ENCODE measurements at regions not wholly inside any gene's neighbourhood (a gene's known extent, or its start where the extent isn't known, plus 50 kb on each side); places are given as distances from the start of the nearest gene placed in this dataset.
A peak's percentile ranks its signal among the peaks of the same experiment; 100 is the strongest.

- Histone ChIP-seq H3K4me3 (ENCODE audit: low read length in 3 of 3) (no peak overlapping the region), H3K27me3 (ENCODE audit: control insufficient read depth, insufficient read depth, low read length) (no peaks in the 10 kb centered on the region), H3K27ac (ENCODE audit: low read depth in 2 of 2, low read length in 2 of 2) (no peak overlapping the region), H3K4me1 (ENCODE audit: control insufficient read depth in 2 of 3, insufficient read depth in 2 of 3, low read depth in 1 of 3, low read length in 3 of 3) (no peaks in the 10 kb centered on the region), H3K9ac (ENCODE audit: low read length in 3 of 3) (no peak overlapping the region), H3K36me3 (ENCODE audit: control insufficient read depth in 2 of 3, insufficient read depth in 3 of 3, low read length in 3 of 3) (no peaks in the 10 kb centered on the region), H3K9me3 (ENCODE audit: control insufficient read depth in 2 of 3, insufficient read depth in 1 of 3, low read length in 3 of 3) (no peaks in the 10 kb centered on the region)
- TF ChIP-seq CTCF (IDR thresholded peaks at IDR 0.05; ENCODE audit: borderline replicate concordance, extremely low read depth, insufficient read depth) = no peak
- intact Hi-C loops (cut with DNase I) = no loop called here
- FAIRE-seq = no peak
- DNase-seq = no peak
These were observed 146.6 kb upstream of the PCDH15 start for GRCh38 chr10:54947605-54948004.

- no peaks in the 10 kb centered on the region for H3K36me3 ChIP-seq (ENCODE audit: control insufficient read depth in 2 of 3, insufficient read depth in 3 of 3, low read length in 3 of 3)
- intact Hi-C loops (cut with DNase I) = no loop called here
- DNase-seq (no peak), FAIRE-seq (no peak)
- no peaks in the 10 kb centered on the region for H3K9me3 ChIP-seq (ENCODE audit: control insufficient read depth in 2 of 3, insufficient read depth in 1 of 3, low read length in 3 of 3)
- no peak overlapping the region for H3K4me3 ChIP-seq (ENCODE audit: low read length in 3 of 3)
- no peak overlapping the region for H3K9ac ChIP-seq (ENCODE audit: low read length in 3 of 3)
- no peaks in the 10 kb centered on the region for H3K4me1 ChIP-seq (ENCODE audit: control insufficient read depth in 2 of 3, insufficient read depth in 2 of 3, low read depth in 1 of 3, low read length in 3 of 3)
- TF ChIP-seq CTCF (IDR thresholded peaks at IDR 0.05; ENCODE audit: borderline replicate concordance, extremely low read depth, insufficient read depth) = peak; percentile 1
- no peaks in the 10 kb centered on the region for H3K27me3 ChIP-seq (ENCODE audit: control insufficient read depth, insufficient read depth, low read length)
- no peak overlapping the region for H3K27ac ChIP-seq (ENCODE audit: low read depth in 2 of 2, low read length in 2 of 2)
These were observed 139.4 kb upstream of the PCDH15 start for GRCh38 chr10:54940418-54940817.

GRCh38 chr10:54914049-54914448, 113.0 kb upstream of the PCDH15 start:
- no peak for TF ChIP-seq CTCF (IDR thresholded peaks at IDR 0.05; ENCODE audit: borderline replicate concordance, extremely low read depth, insufficient read depth)
- Histone ChIP-seq H3K27ac (ENCODE audit: low read depth in 2 of 2, low read length in 2 of 2) (no peak overlapping the region), H3K4me1 (ENCODE audit: control insufficient read depth in 2 of 3, insufficient read depth in 2 of 3, low read depth in 1 of 3, low read length in 3 of 3) (no peaks in the 10 kb centered on the region), H3K4me3 (ENCODE audit: low read length in 3 of 3) (no peak overlapping the region), H3K36me3 (ENCODE audit: control insufficient read depth in 2 of 3, insufficient read depth in 3 of 3, low read length in 3 of 3) (no peaks in the 10 kb centered on the region), H3K9ac (ENCODE audit: low read length in 3 of 3) (no peak overlapping the region), H3K27me3 (ENCODE audit: control insufficient read depth, insufficient read depth, low read length) (no peaks in the 10 kb centered on the region), H3K9me3 (ENCODE audit: control insufficient read depth in 2 of 3, insufficient read depth in 1 of 3, low read length in 3 of 3) (no peaks in the 10 kb centered on the region)
- no peak for DNase-seq
- intact Hi-C loops (cut with DNase I) = no loop called here
- no peak for FAIRE-seq

GRCh38 chr10:54909165-54909564, 108.1 kb upstream of the PCDH15 start:
- no peak overlapping the region for H3K4me3 ChIP-seq (ENCODE audit: low read length in 3 of 3)
- no peak overlapping the region for H3K27ac ChIP-seq (ENCODE audit: low read depth in 2 of 2, low read length in 2 of 2)
- no peaks in the 10 kb centered on the region for H3K36me3 ChIP-seq (ENCODE audit: control insufficient read depth in 2 of 3, insufficient read depth in 3 of 3, low read length in 3 of 3)
- no peak for FAIRE-seq
- H3K4me1 ChIP-seq (ENCODE audit: control insufficient read depth in 2 of 3, insufficient read depth in 2 of 3, low read depth in 1 of 3, low read length in 3 of 3) = no peaks in the 10 kb centered on the region
- H3K9me3 ChIP-seq (ENCODE audit: control insufficient read depth in 2 of 3, insufficient read depth in 1 of 3, low read length in 3 of 3) = no peaks in the 10 kb centered on the region
- intact Hi-C loops (cut with DNase I) = no loop called here
- TF ChIP-seq CTCF (IDR thresholded peaks at IDR 0.05; ENCODE audit: borderline replicate concordance, extremely low read depth, insufficient read depth) = no peak
- no peaks in the 10 kb centered on the region for H3K27me3 ChIP-seq (ENCODE audit: control insufficient read depth, insufficient read depth, low read length)
- H3K9ac ChIP-seq (ENCODE audit: low read length in 3 of 3) = no peak overlapping the region
- peak in 1 of 5 donors; percentile 40 for DNase-seq

Measured in kidney (tissue), 13 donors.